ENCODE measurements at regions not wholly inside any gene's neighbourhood (a gene's known extent, or its start where the extent isn't known, plus 50 kb on each side); places are given as distances from the start of the nearest gene placed in this dataset.

DNA sequence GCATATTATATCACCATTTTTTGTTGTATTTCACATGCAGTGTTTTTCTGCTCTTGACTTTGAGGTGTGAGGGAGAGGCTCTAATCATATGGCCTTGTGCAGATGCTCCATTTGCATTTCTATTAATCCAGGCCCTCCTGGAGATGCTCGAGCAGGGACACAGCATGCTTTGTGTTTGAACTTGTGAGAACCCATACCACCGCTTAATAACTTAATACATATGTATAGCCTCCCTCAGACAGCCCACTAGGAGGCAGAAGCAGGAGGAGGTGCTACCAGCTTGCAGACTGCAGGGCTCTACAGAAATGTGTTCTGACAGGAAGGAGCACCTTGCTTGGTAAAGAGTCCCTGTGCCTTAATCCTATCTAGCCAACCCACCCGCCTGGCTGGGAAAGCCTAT is 155.2 kb downstream of the BARHL2 start:
- TF ChIP-seq CTCF (IDR thresholded peaks at IDR 0.05; ENCODE audit: extremely low read depth in 1 of 2, insufficient read depth in 1 of 2, low read depth in 1 of 2, low read length in 2 of 2) (no peak), POLR2A (IDR thresholded peaks at IDR 0.05; ENCODE audit: low read depth, low read length) (no peak), EZH2 (IDR thresholded peaks at IDR 0.05; ENCODE audit: borderline replicate concordance, low read depth, low read length, severe bottlenecking) (no peak), JUN (IDR thresholded peaks at IDR 0.05; ENCODE audit: borderline replicate concordance, insufficient read depth, insufficient read length, low read depth) (no peak), POLR2AphosphoS5 (IDR thresholded peaks at IDR 0.05; ENCODE audit: insufficient read depth, low read depth, low read length) (no peak), MAX (IDR thresholded peaks at IDR 0.05; ENCODE audit: insufficient read depth, insufficient read length) (no peak)

Data from endothelial cell of umbilical vein (primary cell).